ENCODE measurements at regions not wholly inside any gene's neighbourhood (a gene's known extent, or its start where the extent isn't known, plus 50 kb on each side); places are given as distances from the start of the nearest gene placed in this dataset.

DNA sequence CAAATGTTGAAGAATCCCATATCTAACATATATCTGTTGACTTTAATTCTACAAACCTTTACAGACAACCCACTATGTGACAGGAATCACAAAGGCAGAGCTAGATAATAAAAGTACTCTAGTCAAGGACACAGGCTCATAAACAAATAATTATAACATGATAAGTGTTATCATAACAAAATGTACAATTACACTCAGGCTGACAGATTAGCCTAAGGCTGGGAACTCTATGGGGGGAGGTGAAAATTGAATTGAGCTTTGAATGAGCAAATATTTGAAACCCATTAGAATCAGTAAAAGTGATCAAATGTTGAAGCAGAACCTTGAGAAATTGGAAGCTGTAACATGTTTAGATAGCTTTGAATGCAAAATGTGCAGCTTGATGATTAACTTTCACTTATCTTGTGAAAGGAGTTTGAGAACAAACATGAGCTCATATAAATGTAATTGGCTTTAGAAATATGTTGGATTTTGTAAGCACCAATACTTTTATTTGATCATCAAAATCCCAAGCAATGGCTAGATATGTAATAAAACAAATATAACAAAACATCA lies 970.2 kb downstream of the SORCS3 start:
- no peak for DNase-seq
- no peak overlapping the region for H3K4me3 ChIP-seq
- H3K27me3 ChIP-seq: no peaks in the 10 kb centered on the region
- H3K9me3 ChIP-seq: no peaks in the 10 kb centered on the region
- intact Hi-C loops (cut with DNase I): no loop called here
- no peak for ATAC-seq
- no peaks in the 10 kb centered on the region for H3K36me3 ChIP-seq
- H3K4me1 ChIP-seq: no peaks in the 10 kb centered on the region
- no peak overlapping the region for H3K27ac ChIP-seq
- TF ChIP-seq, protein P1, sequence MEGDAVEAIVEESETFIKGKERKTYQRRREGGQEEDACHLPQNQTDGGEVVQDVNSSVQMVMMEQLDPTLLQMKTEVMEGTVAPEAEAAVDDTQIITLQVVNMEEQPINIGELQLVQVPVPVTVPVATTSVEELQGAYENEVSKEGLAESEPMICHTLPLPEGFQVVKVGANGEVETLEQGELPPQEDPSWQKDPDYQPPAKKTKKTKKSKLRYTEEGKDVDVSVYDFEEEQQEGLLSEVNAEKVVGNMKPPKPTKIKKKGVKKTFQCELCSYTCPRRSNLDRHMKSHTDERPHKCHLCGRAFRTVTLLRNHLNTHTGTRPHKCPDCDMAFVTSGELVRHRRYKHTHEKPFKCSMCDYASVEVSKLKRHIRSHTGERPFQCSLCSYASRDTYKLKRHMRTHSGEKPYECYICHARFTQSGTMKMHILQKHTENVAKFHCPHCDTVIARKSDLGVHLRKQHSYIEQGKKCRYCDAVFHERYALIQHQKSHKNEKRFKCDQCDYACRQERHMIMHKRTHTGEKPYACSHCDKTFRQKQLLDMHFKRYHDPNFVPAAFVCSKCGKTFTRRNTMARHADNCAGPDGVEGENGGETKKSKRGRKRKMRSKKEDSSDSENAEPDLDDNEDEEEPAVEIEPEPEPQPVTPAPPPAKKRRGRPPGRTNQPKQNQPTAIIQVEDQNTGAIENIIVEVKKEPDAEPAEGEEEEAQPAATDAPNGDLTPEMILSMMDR (IDR thresholded peaks at IDR 0.05): no peak

DNA sequence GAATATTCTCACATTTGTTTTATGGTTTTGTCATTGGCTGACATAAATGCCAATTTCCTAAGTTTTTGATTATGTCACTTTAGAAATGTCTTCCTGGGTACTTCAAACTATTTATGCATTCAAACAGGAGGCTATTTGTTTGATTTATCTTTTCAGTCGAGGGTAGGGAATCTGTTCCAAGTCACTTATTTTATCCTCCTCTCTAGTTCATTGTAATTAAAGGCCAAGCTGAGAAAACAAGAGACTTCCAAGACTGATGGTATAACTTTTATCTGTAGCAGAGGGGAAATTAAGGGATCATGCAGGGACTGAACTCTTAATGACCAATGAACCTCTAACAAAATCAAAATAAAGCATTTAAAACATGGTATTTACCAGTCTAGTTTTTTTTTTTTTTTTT lies 968.4 kb downstream of the SORCS3 start:
- no peak overlapping the region for H3K4me3 ChIP-seq
- ATAC-seq: no peak

DNA sequence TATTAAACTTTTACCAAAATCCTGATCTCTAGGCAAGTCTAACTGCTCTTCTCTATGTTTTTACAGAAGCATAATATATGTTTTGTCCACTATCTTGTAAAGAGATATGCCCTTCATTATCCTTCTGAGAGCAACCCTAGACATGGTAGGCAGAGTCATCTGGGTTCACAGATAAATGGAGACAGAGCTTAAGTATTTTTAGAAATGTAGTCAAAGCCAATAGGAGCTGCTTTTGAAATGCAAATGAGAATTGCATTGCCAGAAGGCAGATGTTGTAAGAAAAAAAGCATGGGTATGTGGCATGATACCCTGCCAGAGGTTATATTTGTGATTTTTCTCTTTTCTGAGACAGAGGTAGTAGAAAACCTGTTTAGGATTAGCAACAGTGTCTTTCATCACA lies 964.8 kb downstream of the SORCS3 start:
- no peaks in the 10 kb centered on the region for H3K4me1 ChIP-seq
- H3K27ac ChIP-seq: no peak overlapping the region
- H3K27me3 ChIP-seq: no peaks in the 10 kb centered on the region
- no peak overlapping the region for H3K4me3 ChIP-seq
- intact Hi-C loops (cut with DNase I): no loop called here
- no peak for TF ChIP-seq POLR2A (IDR thresholded peaks at IDR 0.05)
- TF ChIP-seq, protein P1 (IDR thresholded peaks at IDR 0.05): no peak
- no peaks in the 10 kb centered on the region for H3K36me3 ChIP-seq
- DNase-seq (no peak), ATAC-seq (no peak)
- no peaks in the 10 kb centered on the region for H3K9me3 ChIP-seq

More for the DNA sequence above, 968.4 kb downstream of the SORCS3 start:
- WGBS (ENCODE audit: insufficient coverage, low coverage, low lambda C conversion rate, missing lambda C conversion rate): 21% methylated on average over 1 of the region's 1 CpG
- H3K4me1 ChIP-seq: no peaks in the 10 kb centered on the region
- no peaks in the 10 kb centered on the region for H3K27me3 ChIP-seq
- H3K27ac ChIP-seq: no peak overlapping the region
- DNase-seq: no peak
- intact Hi-C loops (cut with DNase I): no loop called here
- no peaks in the 10 kb centered on the region for H3K9me3 ChIP-seq
- TF ChIP-seq, protein P1 (IDR thresholded peaks at IDR 0.05): no peak
- no peak for TF ChIP-seq POLR2A (IDR thresholded peaks at IDR 0.05)
- no peaks in the 10 kb centered on the region for H3K36me3 ChIP-seq

DNA sequence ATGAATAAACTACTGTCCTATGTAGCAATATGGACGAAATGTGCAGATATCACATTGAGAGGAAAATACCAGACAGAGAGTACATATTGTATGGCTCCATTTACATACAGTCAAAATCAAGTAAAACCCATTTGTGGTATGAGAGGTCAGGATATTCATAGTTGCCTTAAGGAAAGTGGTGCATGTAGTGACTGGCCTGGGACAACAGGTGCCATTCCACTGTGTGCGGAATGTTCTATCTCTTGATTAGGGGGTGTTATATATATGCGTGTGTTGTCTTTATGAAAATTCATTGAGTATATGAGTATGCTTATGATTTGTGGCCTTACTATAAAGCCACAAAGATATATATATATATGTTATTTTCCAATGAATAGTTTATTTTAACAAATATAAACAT lies 964.0 kb downstream of the SORCS3 start:
- H3K9me3 ChIP-seq: no peaks in the 10 kb centered on the region
- no peak for DNase-seq
- H3K4me3 ChIP-seq: no peak overlapping the region
- no peaks in the 10 kb centered on the region for H3K4me1 ChIP-seq
- WGBS (ENCODE audit: insufficient coverage, low coverage, low lambda C conversion rate, missing lambda C conversion rate): 51% methylated on average over 3 of the region's 3 CpGs
- intact Hi-C loops (cut with DNase I): no loop called here
- ATAC-seq: no peak
- no peak for TF ChIP-seq POLR2A (IDR thresholded peaks at IDR 0.05)
- TF ChIP-seq, protein P1 (IDR thresholded peaks at IDR 0.05): no peak
- H3K36me3 ChIP-seq: no peaks in the 10 kb centered on the region
- H3K27ac ChIP-seq: no peak overlapping the region
- H3K27me3 ChIP-seq: no peaks in the 10 kb centered on the region

DNA sequence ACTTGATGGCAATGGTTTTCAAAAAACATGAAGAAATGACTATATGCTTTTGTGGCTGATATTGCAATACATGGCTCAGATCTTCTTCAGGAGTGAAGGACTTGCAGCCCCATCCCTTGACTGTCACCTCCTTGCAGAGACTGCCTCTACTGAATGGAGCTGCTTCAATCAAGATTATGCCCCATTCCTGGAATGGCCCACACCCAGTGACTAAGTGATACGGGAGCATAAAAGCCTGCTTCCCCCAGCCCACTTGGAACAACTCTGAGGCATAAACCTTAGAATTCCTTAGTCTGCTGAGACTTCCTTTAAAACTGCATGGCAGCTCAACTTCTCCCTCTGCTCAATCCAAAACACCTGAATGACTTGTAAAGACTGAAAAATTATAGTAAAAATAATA lies 957.1 kb downstream of the SORCS3 start:
- TF ChIP-seq, protein P1 (IDR thresholded peaks at IDR 0.05): no peak
- no peak for TF ChIP-seq POLR2A (IDR thresholded peaks at IDR 0.05)

More for the DNA sequence above, 957.1 kb downstream of the SORCS3 start:
- intact Hi-C loops (cut with DNase I): no loop called here
- H3K36me3 ChIP-seq: no peaks in the 10 kb centered on the region
- H3K27me3 ChIP-seq: no peaks in the 10 kb centered on the region
- ATAC-seq: no peak
- DNase-seq: no peak
- whole genome bisulfite sequencing (ENCODE audit: insufficient coverage, low coverage, low lambda C conversion rate, missing lambda C conversion rate): 27% methylated on average over 1 of the region's 1 CpG
- H3K4me1 ChIP-seq: no peaks in the 10 kb centered on the region
- H3K4me3 ChIP-seq: no peak overlapping the region
- no peak overlapping the region for H3K27ac ChIP-seq
- H3K9me3 ChIP-seq: no peaks in the 10 kb centered on the region

Data from right lobe of liver (tissue), 6 donors.